OCI-LY3 (cell line): ENCODE measurements at regions not wholly inside any gene's neighbourhood (a gene's known extent, or its start where the extent isn't known, plus 50 kb on each side); places are given as distances from the start of the nearest gene placed in this dataset.

Source experiments
- H2AFZ ChIP-seq: fragments of 200-600, 300-600 bp; shearing (Covaris generic); 2 replicates; pipeline ENCODE4 v1.6.0; 2014; ENCODE audit warnings: antibody characterized with exemption, low read depth, low read length
- H3K27ac ChIP-seq: fragments of 200-600, 300-600 bp; sonication (generic); 2 replicates; pipeline ENCODE4 v1.5.1; 2014; ENCODE audit warnings: mild to moderate bottlenecking, low read length, moderate library complexity, mixed read lengths
- H3K27me3 ChIP-seq: fragments of 200-600, 300-600 bp; sonication (generic); 2 replicates; pipeline ENCODE4 v1.6.1; 2014; ENCODE audit warnings: low read depth, low read length, mixed read lengths
- H3K36me3 ChIP-seq: fragments of 200-600, 300-600 bp; sonication (generic); replicated peaks from 2 replicates; pipeline ENCODE3; 2014; ENCODE audit warnings: low read depth, low read length, mixed read lengths
- H3K4me1 ChIP-seq: fragments of 300-600, 200-600 bp; sonication (generic); 2 replicates; pipeline ENCODE4 v1.6.1; 2014; ENCODE audit warnings: low read length, mixed read lengths
- H3K4me2 ChIP-seq: fragments of 200-600, 300-600 bp; sonication (generic); 2 replicates; pipeline ENCODE4 v1.6.1; 2014; ENCODE audit warnings: low read length, mixed read lengths
- H3K4me3 ChIP-seq: fragments of 300-600, 200-600 bp; sonication (generic); 2 replicates; pipeline ENCODE4 v1.5.1; 2014; ENCODE audit warnings: antibody characterized with exemption, mild to moderate bottlenecking, low read length, moderate library complexity
- H3K79me2 ChIP-seq: fragments of 300-600, 200-600 bp; shearing (Covaris generic); 2 replicates; pipeline ENCODE4 v1.6.1; 2014; ENCODE audit warnings: mild to moderate bottlenecking, low read length, mixed read lengths
- H3K9ac ChIP-seq: fragments of 300-600, 200-600 bp; shearing (Covaris generic); 2 replicates; pipeline ENCODE4 v1.6.0; 2014; ENCODE audit warnings: mild to moderate bottlenecking, low read length, moderate library complexity
- H3K9me3 ChIP-seq: fragments of 200-600, 300-600 bp; shearing (Covaris generic); 2 replicates; pipeline ENCODE4 v1.6.1; 2014; ENCODE audit warnings: low read length, mixed read lengths; ENCODE audit not compliant: insufficient read depth
- H4K20me1 ChIP-seq: fragments of 200-600, 300-600 bp; sonication (generic); 2 replicates; pipeline ENCODE4 v1.6.1; 2016; ENCODE audit warnings: low read length, mixed read lengths; ENCODE audit not compliant: insufficient read depth
- CTCF ChIP-seq: fragments of 200-600, 300-600 bp; sonication (generic); IDR thresholded peaks from 2 replicates; pipeline ENCODE4 v1.5.1; 2014; ENCODE audit warnings: antibody characterized with exemption, low read length, low read depth
- EZH2phosphoT487 ChIP-seq: fragments of 200-600 bp; shearing (Covaris generic); IDR thresholded peaks from 2 replicates; pipeline ENCODE4 v1.6.1; 2018; ENCODE audit warnings: antibody characterized with exemption, mixed run types, low read depth

GRCh38 chr11:110818032-110818687, 105.9 kb upstream of the ARHGAP20 start:
- no peaks in the 10 kb centered on the region for H4K20me1 ChIP-seq
- no peak overlapping the region for H2AFZ ChIP-seq
- H3K36me3 ChIP-seq, result no peaks in the 10 kb centered on the region
- no peaks in the 10 kb centered on the region for H3K79me2 ChIP-seq
- no peak for TF ChIP-seq CTCF
- no peak for TF ChIP-seq EZH2phosphoT487
- H3K4me2 ChIP-seq, result no peak overlapping the region
- H3K4me3 ChIP-seq, result no peak overlapping the region
- no peak overlapping the region for H3K27ac ChIP-seq
- no peak overlapping the region for H3K9ac ChIP-seq
- H3K27me3 ChIP-seq, result 0 out of 2 replicates have a peak, but pooled peaks cover 3% of the 10 kb centered on the region
- H3K4me1 ChIP-seq, result no peaks in the 10 kb centered on the region
- no peaks in the 10 kb centered on the region for H3K9me3 ChIP-seq

- Histone ChIP-seq H3K27ac (no peak overlapping the region), H3K27me3 (no peaks in the 10 kb centered on the region), H3K4me2 (no peak overlapping the region), H4K20me1 (no peaks in the 10 kb centered on the region), H3K36me3 (no peaks in the 10 kb centered on the region), H2AFZ (no peak overlapping the region), H3K4me3 (no peak overlapping the region), H3K9ac (no peak overlapping the region), H3K4me1 (no peaks in the 10 kb centered on the region), H3K79me2 (no peaks in the 10 kb centered on the region), H3K9me3 (no peaks in the 10 kb centered on the region)
- TF ChIP-seq EZH2phosphoT487 (no peak), CTCF (no peak)
Measured at GRCh38 chr11:110812086-110812733, 100.0 kb upstream of the ARHGAP20 start.

- Histone ChIP-seq H4K20me1 (no peaks in the 10 kb centered on the region), H3K9me3 (no peaks in the 10 kb centered on the region), H3K4me2 (no peak overlapping the region), H3K4me3 (no peak overlapping the region), H3K27me3 (peaks cover 10% of the 10 kb centered on the region), H3K4me1 (no peaks in the 10 kb centered on the region), H3K27ac (no peak overlapping the region), H3K79me2 (no peaks in the 10 kb centered on the region), H3K9ac (no peak overlapping the region), H3K36me3 (no peaks in the 10 kb centered on the region), H2AFZ (no peak overlapping the region)
- TF ChIP-seq CTCF (no peak), EZH2phosphoT487 (no peak)
Measured at GRCh38 chr11:110809417-110810199, 97.4 kb upstream of the ARHGAP20 start.

GRCh38 chr11:110808248-110808647, 96.0 kb upstream of the ARHGAP20 start:
- Histone ChIP-seq H4K20me1 (no peaks in the 10 kb centered on the region), H3K9me3 (no peaks in the 10 kb centered on the region), H2AFZ (no peak overlapping the region), H3K9ac (no peak overlapping the region), H3K27ac (no peak overlapping the region), H3K4me1 (no peaks in the 10 kb centered on the region), H3K4me3 (no peak overlapping the region), H3K36me3 (no peaks in the 10 kb centered on the region), H3K79me2 (no peaks in the 10 kb centered on the region), H3K27me3 (peaks cover 13% of the 10 kb centered on the region), H3K4me2 (no peak overlapping the region)
- TF ChIP-seq CTCF (no peak), EZH2phosphoT487 (no peak)
